NCI-H1694 treated with DMSO at 0.1 percent for 48 hours (cell line): ENCODE measurements at regions not wholly inside any gene's neighbourhood (a gene's known extent, or its start where the extent isn't known, plus 50 kb on each side); places are given as distances from the start of the nearest gene placed in this dataset.

ENCODE experiments used
- DNase-seq: peaks from one replicate; lab custom pipeline; 2025; lab: John Stamatoyannopoulos, UW

GRCh38 chr6:167515873-167516507 is 191.1 kb downstream of the TTLL2 start:
- DNase-seq, result no peak

- no peak for DNase-seq
These were observed 192.5 kb downstream of the TTLL2 start for GRCh38 chr6:167517254-167517916.

DNA sequence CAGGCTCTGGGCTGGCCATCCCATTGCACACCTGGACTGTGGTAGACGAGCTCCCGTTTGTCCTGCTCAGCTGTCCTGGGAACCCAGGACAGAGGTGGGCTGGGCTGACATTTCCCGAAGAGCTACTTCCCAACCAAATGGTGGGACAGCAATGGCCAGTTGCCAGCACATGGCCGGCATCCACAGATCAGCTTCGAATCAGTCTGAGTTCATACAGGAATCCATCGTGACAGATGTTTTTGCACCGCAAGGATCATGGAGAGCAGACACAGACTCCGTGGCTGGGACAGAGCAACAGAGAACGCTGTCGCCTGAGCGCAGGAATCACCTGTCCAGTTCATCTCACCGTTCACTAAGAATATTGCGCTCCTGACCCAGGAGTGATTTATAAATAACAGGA is 198.5 kb downstream of the TTLL2 start:
- no peak for DNase-seq

- DNase-seq, result no peak
These were observed 199.6 kb downstream of the TTLL2 start for GRCh38 chr6:167524261-167525111.

GRCh38 chr6:167525774-167526173 is 200.9 kb downstream of the TTLL2 start:
- no peak for DNase-seq

GRCh38 chr6:167526465-167527368 is 201.8 kb downstream of the TTLL2 start:
- DNase-seq, result no peak

DNA sequence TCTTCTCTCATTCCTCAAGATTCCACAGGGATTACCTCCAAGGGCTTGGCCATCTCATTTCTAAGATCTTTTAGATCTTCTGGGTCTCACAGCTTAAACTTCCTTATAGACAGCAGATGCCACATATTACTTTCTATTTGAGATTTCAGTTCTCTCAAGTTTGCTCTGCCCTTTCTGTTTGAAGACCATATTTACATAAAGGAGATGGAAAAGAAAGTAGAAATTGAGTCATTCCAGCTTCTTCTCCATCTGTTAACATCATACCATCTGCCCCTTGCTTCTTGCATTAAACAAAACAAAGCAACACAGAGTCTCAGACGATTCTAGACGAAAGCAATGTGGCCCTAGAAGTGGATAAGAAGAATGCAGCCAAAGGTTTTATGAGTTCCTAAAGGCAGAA is 203.4 kb downstream of the TTLL2 start:
- no peak for DNase-seq

GRCh38 chr6:167528976-167529375 is 204.1 kb downstream of the TTLL2 start:
- DNase-seq, result no peak

DNA sequence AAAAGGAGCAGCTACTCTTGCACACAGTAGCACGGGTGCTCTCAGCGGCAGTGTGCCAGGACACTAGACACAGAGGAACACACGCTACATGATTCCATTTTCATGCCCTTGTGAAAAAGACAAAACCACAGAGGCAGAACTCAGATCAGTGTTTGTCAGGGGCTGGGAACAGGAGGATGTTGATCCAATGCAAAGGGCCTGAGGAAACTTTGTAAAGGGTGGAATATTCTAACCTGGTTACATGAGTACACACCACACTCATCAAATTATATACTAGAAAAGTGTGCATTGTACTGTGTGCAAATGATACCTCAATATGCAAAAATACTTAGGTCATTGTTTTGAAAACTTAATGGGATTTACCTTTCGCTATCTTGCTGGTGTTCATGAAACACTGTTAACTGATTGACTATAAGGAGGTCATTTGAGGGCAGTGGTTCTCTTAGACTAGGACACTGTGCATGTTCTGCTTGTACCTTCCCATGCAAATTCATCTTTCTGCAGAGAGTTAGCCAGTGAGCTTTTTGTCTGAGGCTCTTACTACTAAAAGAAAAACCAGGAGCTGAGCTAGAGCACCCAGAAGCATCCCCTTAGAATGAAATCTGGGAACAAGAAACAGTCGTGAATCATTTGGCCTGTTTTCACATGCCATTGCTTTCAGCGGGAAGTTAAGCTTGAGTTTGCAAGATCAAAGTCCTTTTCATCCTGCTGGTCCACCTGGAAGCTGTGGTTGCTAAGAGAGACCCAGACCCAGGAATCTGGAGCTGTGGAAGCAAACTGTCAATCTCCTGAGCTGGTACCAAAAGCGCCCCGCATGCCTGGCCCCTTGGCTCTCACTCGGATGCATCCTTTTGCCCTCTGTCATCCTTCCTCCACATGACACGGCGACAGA is 204.8 kb downstream of the TTLL2 start:
- no peak for DNase-seq

GRCh38 chr6:167530951-167531350 is 206.1 kb downstream of the TTLL2 start:
- no peak for DNase-seq

- DNase-seq, result no peak
These were observed 207.8 kb downstream of the TTLL2 start for GRCh38 chr6:167532410-167533288.

GRCh38 chr6:167533851-167534250 is 209.0 kb downstream of the TTLL2 start:
- no peak for DNase-seq

- no peak for DNase-seq
These were observed 212.9 kb downstream of the TTLL2 start for GRCh38 chr6:167537816-167538215.

- no peak for DNase-seq
These were observed 213.9 kb downstream of the TTLL2 start for GRCh38 chr6:167538746-167539145.

- DNase-seq, result no peak
These were observed 215.9 kb downstream of the TTLL2 start for GRCh38 chr6:167540796-167541195.

- no peak for DNase-seq
These were observed 216.7 kb downstream of the TTLL2 start for GRCh38 chr6:167541544-167541943.

- DNase-seq, result no peak
These were observed 219.0 kb downstream of the TTLL2 start for GRCh38 chr6:167543602-167544497.

- DNase-seq, result no peak
These were observed 221.9 kb downstream of the TTLL2 start for GRCh38 chr6:167546611-167547327.
